Fibroblast of lung (primary cell): ENCODE measurements at regions not wholly inside any gene's neighbourhood (a gene's known extent, or its start where the extent isn't known, plus 50 kb on each side); places are given as distances from the start of the nearest gene placed in this dataset.
A peak's percentile ranks its signal among the peaks of the same experiment; 100 is the strongest.

Source experiments
- DNase-seq, 2 donors: peaks; one replicate each; pipeline versions ENCODE4 v3.0.0 to v3.0.0-alpha.2; 2010; ENCODE audit warnings: low read depth in 2 of 2
- H2AFZ ChIP-seq: 2 replicates; pipeline ENCODE4 v1.5.1; 2012; ENCODE audit warnings: low read length, control low read depth, inconsistent platforms
- H3K27ac ChIP-seq: 2 replicates; pipeline ENCODE4 v1.5.1; 2011; ENCODE audit warnings: low read length, control low read depth; ENCODE audit not compliant: insufficient read depth
- H3K27me3 ChIP-seq: 2 replicates; pipeline ENCODE4 v1.5.1; 2011; ENCODE audit warnings: mild to moderate bottlenecking, low read length; ENCODE audit not compliant: control insufficient read depth, insufficient read depth
- H3K36me3 ChIP-seq: 2 replicates; pipeline ENCODE4 v1.5.1; 2011; ENCODE audit warnings: low read length; ENCODE audit not compliant: control insufficient read depth, insufficient read depth
- H3K4me1 ChIP-seq: 2 replicates; pipeline ENCODE4 v1.5.1; 2011; ENCODE audit warnings: low read length; ENCODE audit not compliant: control insufficient read depth, insufficient read depth; ENCODE audit errors: extremely low read depth
- H3K4me2 ChIP-seq: 2 replicates; pipeline ENCODE4 v1.5.1; 2011; ENCODE audit warnings: low read length, control low read depth; ENCODE audit not compliant: insufficient read depth; ENCODE audit errors: extremely low read depth
- H3K4me3 ChIP-seq, 4 experiments: fragments of 200-600 bp in 1 of 4; sonication (generic) in 1 of 4; replicated peaks in 1 of 4; 2 replicates each; pipeline ENCODE4 v1.5.1; 2011 to 2016; ENCODE audit warnings: low read length in 4 of 4, low read depth in 3 of 4, mild to moderate bottlenecking in 3 of 4, control low read depth in 2 of 4, inconsistent platforms in 1 of 4, mixed read lengths in 1 of 4; ENCODE audit not compliant: insufficient read depth in 1 of 4; ENCODE audit errors: control extremely low read depth in 1 of 4
- H3K79me2 ChIP-seq: 2 replicates; pipeline ENCODE4 v1.5.1; 2012; ENCODE audit warnings: mild to moderate bottlenecking, low read length, inconsistent platforms; ENCODE audit not compliant: control insufficient read depth, insufficient read depth
- H3K9ac ChIP-seq: 2 replicates; pipeline ENCODE4 v1.5.1; 2011; ENCODE audit warnings: mild to moderate bottlenecking, low read length, control low read depth; ENCODE audit not compliant: insufficient read depth
- H3K9me3 ChIP-seq: 2 replicates; pipeline ENCODE4 v1.5.1; 2012; ENCODE audit warnings: low read depth, low read length; ENCODE audit not compliant: control insufficient read depth, insufficient read depth
- H4K20me1 ChIP-seq: 2 replicates; pipeline ENCODE4 v1.5.1; 2011; ENCODE audit warnings: low read length; ENCODE audit not compliant: control insufficient read depth, insufficient read depth; ENCODE audit errors: extremely low read depth
- CTCF ChIP-seq, 2 donors: IDR thresholded peaks in 1 of 2; conservative IDR thresholded peaks in 1 of 2; 1 replicate in 1 of 2; 2 replicates in 1 of 2; pipeline ENCODE4 v1.5.1; 2011 to 2012; ENCODE audit warnings: low read length in 2 of 2, control low read depth in 1 of 2, inconsistent platforms in 1 of 2, low read depth in 1 of 2, mild to moderate bottlenecking in 1 of 2
- EZH2 ChIP-seq: IDR thresholded peaks from 2 replicates; pipeline ENCODE4 v1.5.1; 2012; ENCODE audit warnings: low read length, control low read depth, mild to moderate bottlenecking; ENCODE audit errors: missing control alignments

- Histone ChIP-seq H2AFZ (no peak overlapping the region), H3K27me3 (no peaks in the 10 kb centered on the region), H3K9me3 (no peaks in the 10 kb centered on the region), H3K79me2 (no peaks in the 10 kb centered on the region), H3K9ac (no peak overlapping the region), H3K4me1 (no peaks in the 10 kb centered on the region), H3K4me3 (no peak overlapping the region), H3K4me2 (peak overlapping the region; percentile 32), H3K27ac (no peak overlapping the region), H3K36me3 (no peaks in the 10 kb centered on the region), H4K20me1 (no peaks in the 10 kb centered on the region)
- peak; percentile 95 to 98 for DNase-seq
- TF ChIP-seq EZH2 (no peak), CTCF (conservative IDR thresholded peaks at IDR 0.05 in 1 of 2, IDR thresholded peaks at IDR 0.05 in 1 of 2; ENCODE audit: low read depth in 1 of 2, low read length in 2 of 2) (no peak)
Observed at GRCh38 chr2:67516899-67517530, 119.9 kb downstream of the ETAA1 start.

GRCh38 chr2:67522148-67522547 is 125.0 kb downstream of the ETAA1 start:
- Histone ChIP-seq H3K4me1 (no peaks in the 10 kb centered on the region), H2AFZ (no peak overlapping the region), H3K9ac (no peak overlapping the region), H3K4me2 (no peak overlapping the region), H3K79me2 (no peaks in the 10 kb centered on the region), H3K27me3 (no peaks in the 10 kb centered on the region), H3K9me3 (no peaks in the 10 kb centered on the region), H3K27ac (no peak overlapping the region), H4K20me1 (no peaks in the 10 kb centered on the region), H3K4me3 (no peak overlapping the region), H3K36me3 (no peaks in the 10 kb centered on the region)
- no peak for DNase-seq
- no peak for TF ChIP-seq EZH2
- TF ChIP-seq CTCF (conservative IDR thresholded peaks at IDR 0.05 in 1 of 2, IDR thresholded peaks at IDR 0.05 in 1 of 2; ENCODE audit: low read depth in 1 of 2, low read length in 2 of 2) = no peak

- H2AFZ ChIP-seq = no peak overlapping the region
- H3K4me2 ChIP-seq = no peak overlapping the region
- no peak for DNase-seq
- no peak for TF ChIP-seq EZH2
- no peak for TF ChIP-seq CTCF (conservative IDR thresholded peaks at IDR 0.05 in 1 of 2, IDR thresholded peaks at IDR 0.05 in 1 of 2; ENCODE audit: low read depth in 1 of 2, low read length in 2 of 2)
- H4K20me1 ChIP-seq = no peaks in the 10 kb centered on the region
- H3K79me2 ChIP-seq = no peaks in the 10 kb centered on the region
- no peaks in the 10 kb centered on the region for H3K4me1 ChIP-seq
- no peak overlapping the region for H3K9ac ChIP-seq
- H3K36me3 ChIP-seq = no peaks in the 10 kb centered on the region
- H3K27ac ChIP-seq = no peak overlapping the region
- H3K9me3 ChIP-seq = no peaks in the 10 kb centered on the region
- H3K27me3 ChIP-seq = no peaks in the 10 kb centered on the region
- H3K4me3 ChIP-seq = no peak overlapping the region
Observed at GRCh38 chr2:67524213-67524612, 127.1 kb downstream of the ETAA1 start.
